HepG2 (cell line): ENCODE measurements at regions not wholly inside any gene's neighbourhood (a gene's known extent, or its start where the extent isn't known, plus 50 kb on each side); places are given as distances from the start of the nearest gene placed in this dataset.

Experiments used
- MAZ ChIP-seq, 2 experiments: sonication (generic) in 1 of 2; formaldehyde crosslinking in 1 of 2; IDR thresholded peaks; 2 replicates each; pipeline versions ENCODE4 v1.5.0 to v1.6.1; 2012 to 2020; ENCODE audit warnings: low read depth in 2 of 2, mild to moderate bottlenecking in 2 of 2, borderline replicate concordance in 1 of 2, improper control_type of control experiment in 1 of 2, low read length in 1 of 2, missing genetic modification reagents in 1 of 2, moderate library complexity in 1 of 2
- NFE2L2 ChIP-seq: fragments of 150-350 bp; IDR thresholded peaks from 2 replicates; pipeline ENCODE4 v1.6.1; 2014; ENCODE audit warnings: low read length
- POLR2A ChIP-seq, 2 experiments: IDR thresholded peaks; 2 replicates each; pipeline ENCODE4 v1.6.1; 2011; ENCODE audit warnings: low read depth in 2 of 2, low read length in 2 of 2, mild to moderate bottlenecking in 1 of 2, moderate library complexity in 1 of 2; ENCODE audit not compliant: insufficient read depth in 1 of 2
- RBM39 ChIP-seq: fragments of 200-400 bp; formaldehyde crosslinking; IDR thresholded peaks from one replicate; pipeline ENCODE4 v1.6.1; 2018; ENCODE audit warnings: antibody characterized with exemption, mild to moderate bottlenecking, low read depth, low read length; ENCODE audit not compliant: poor library complexity, severe bottlenecking
- SATB2 ChIP-seq: sonication (generic); formaldehyde crosslinking; IDR thresholded peaks from 2 replicates; pipeline ENCODE4 v1.5.0; 2020; ENCODE audit warnings: missing genetic modification reagents
- SMC3 ChIP-seq: IDR thresholded peaks from 2 replicates; pipeline ENCODE4 v1.6.1; 2011; ENCODE audit warnings: low read length, improper control_type of control experiment
- TF ChIP-seq, protein P1 (sequence below): sonication (generic); formaldehyde crosslinking; IDR thresholded peaks from 2 replicates; pipeline ENCODE4 v1.5.0; 2020; ENCODE audit warnings: mild to moderate bottlenecking, missing genetic modification reagents, moderate library complexity
- TF ChIP-seq, protein P2 (sequence below): sonication (generic); formaldehyde crosslinking; IDR thresholded peaks from 2 replicates; pipeline ENCODE4 v1.5.0; 2020; ENCODE audit warnings: mild to moderate bottlenecking, missing genetic modification reagents
- TF ChIP-seq, protein P3 (sequence below): sonication (generic); formaldehyde crosslinking; IDR thresholded peaks from 2 replicates; pipeline ENCODE4 v1.8.1; 2023; ENCODE audit warnings: mild to moderate bottlenecking, missing genetic modification reagents

DNA sequence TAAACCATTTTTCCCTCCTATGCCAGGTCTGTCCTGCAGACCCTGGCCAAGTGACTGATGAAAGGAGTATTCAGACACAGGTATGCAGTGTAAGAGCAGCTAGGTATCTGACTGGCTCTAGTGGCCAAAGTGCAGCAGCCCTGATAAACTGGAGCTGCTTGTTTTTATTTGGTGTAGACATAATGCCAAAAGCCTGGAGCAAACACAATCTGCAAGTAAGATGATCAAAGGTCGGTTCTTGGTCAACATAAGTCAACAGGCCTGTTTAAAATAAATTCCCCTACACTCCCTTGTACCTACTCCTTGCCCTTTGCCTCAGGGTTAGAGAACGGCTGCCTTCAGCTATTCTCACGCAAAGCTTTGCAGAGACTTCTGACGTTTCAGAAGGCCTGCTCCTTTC is 1003.1 kb downstream of the ZPLD1 start:
- TF ChIP-seq SATB2 (CRISPR knock-in tag), result no peak
- no peak for TF ChIP-seq NFE2L2
- TF ChIP-seq, protein P1, sequence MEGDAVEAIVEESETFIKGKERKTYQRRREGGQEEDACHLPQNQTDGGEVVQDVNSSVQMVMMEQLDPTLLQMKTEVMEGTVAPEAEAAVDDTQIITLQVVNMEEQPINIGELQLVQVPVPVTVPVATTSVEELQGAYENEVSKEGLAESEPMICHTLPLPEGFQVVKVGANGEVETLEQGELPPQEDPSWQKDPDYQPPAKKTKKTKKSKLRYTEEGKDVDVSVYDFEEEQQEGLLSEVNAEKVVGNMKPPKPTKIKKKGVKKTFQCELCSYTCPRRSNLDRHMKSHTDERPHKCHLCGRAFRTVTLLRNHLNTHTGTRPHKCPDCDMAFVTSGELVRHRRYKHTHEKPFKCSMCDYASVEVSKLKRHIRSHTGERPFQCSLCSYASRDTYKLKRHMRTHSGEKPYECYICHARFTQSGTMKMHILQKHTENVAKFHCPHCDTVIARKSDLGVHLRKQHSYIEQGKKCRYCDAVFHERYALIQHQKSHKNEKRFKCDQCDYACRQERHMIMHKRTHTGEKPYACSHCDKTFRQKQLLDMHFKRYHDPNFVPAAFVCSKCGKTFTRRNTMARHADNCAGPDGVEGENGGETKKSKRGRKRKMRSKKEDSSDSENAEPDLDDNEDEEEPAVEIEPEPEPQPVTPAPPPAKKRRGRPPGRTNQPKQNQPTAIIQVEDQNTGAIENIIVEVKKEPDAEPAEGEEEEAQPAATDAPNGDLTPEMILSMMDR, result no peak
- no peak for TF ChIP-seq MAZ (IDR thresholded peaks at IDR 0.05; ENCODE audit: borderline replicate concordance, low read depth, low read length)
- no peak for TF ChIP-seq MAZ (CRISPR knock-in tag; IDR thresholded peaks at IDR 0.05; ENCODE audit: low read depth)
- no peak for TF ChIP-seq POLR2A (IDR thresholded peaks at IDR 0.05; ENCODE audit: insufficient read depth in 1 of 2, low read depth in 2 of 2, low read length in 2 of 2)
- TF ChIP-seq RBM39, result no peak
- TF ChIP-seq, protein P2, sequence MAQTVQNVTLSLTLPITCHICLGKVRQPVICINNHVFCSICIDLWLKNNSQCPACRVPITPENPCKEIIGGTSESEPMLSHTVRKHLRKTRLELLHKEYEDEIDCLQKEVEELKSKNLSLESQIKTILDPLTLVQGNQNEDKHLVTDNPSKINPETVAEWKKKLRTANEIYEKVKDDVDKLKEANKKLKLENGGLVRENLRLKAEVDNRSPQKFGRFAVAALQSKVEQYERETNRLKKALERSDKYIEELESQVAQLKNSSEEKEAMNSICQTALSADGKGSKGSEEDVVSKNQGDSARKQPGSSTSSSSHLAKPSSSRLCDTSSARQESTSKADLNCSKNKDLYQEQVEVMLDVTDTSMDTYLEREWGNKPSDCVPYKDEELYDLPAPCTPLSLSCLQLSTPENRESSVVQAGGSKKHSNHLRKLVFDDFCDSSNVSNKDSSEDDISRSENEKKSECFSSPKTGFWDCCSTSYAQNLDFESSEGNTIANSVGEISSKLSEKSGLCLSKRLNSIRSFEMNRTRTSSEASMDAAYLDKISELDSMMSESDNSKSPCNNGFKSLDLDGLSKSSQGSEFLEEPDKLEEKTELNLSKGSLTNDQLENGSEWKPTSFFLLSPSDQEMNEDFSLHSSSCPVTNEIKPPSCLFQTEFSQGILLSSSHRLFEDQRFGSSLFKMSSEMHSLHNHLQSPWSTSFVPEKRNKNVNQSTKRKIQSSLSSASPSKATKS (CRISPR knock-in tag), result no peak
- TF ChIP-seq SMC3, result no peak
- TF ChIP-seq, protein P3, sequence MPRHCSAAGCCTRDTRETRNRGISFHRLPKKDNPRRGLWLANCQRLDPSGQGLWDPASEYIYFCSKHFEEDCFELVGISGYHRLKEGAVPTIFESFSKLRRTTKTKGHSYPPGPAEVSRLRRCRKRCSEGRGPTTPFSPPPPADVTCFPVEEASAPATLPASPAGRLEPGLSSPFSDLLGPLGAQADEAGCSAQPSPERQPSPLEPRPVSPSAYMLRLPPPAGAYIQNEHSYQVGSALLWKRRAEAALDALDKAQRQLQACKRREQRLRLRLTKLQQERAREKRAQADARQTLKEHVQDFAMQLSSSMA (CRISPR knock-in tag), result no peak
